Heart left ventricle (tissue), 13 donors: ENCODE measurements at regions not wholly inside any gene's neighbourhood (a gene's known extent, or its start where the extent isn't known, plus 50 kb on each side); places are given as distances from the start of the nearest gene placed in this dataset.

Experiments
- CTCF ChIP-seq, 12 donors: fragments of 200-600 bp; sonication (generic) in 4 of 12; IDR thresholded peaks; one replicate each; pipeline versions ENCODE4 v1.5.0 to v1.8.0; 2018 to 2022; ENCODE audit warnings: antibody characterized with exemption in 12 of 12, mild to moderate bottlenecking in 5 of 12
- POLR2A ChIP-seq, 2 donors: fragments of 450-650 bp; IDR thresholded peaks; one replicate each; pipeline ENCODE4 v1.6.1; 2017; ENCODE audit warnings: antibody characterized with exemption in 2 of 2, mild to moderate bottlenecking in 2 of 2, moderate library complexity in 2 of 2
- donor health status: ischemic (EF 13 %, LVEDD 7.1; RV severe dilation, severe dysfunction).
- donor health status: DM: no; HTN: yes; CAD: no.
- donor health status: DM: no; HTN: no; CAD: no.
- donor health status: ischemic (EF 25% LVEDD 6.9; RV normal size, moderate dysfunction).
- donor health status: ischemic (EF 25% LVEDD 5.7; RV mildly dilated, moderate dysfunction).
- donor health status: ischemic (EF 35%, LVEDD 5.7; RV mildly dilated, moderate dysfunction).
- donor health status: nonischemic (EF 11% LVEDD 7.7; RV severe dilation, severe dysfunction).
- donor health status: DM: yes; HTN: yes; CAD: no.
- donor health status: PGD.
- donor health status: ischemic (EF 29% LVEDD 5.4; RV normal size, mild dysfunction).
- donor health status: nonischemic (EF 23%, LVEDD 6.1; RV moderate dilation, normal function).

GRCh38 chr1:70842562-70842961 is 205.1 kb downstream of the PTGER3 start:
- no peak for TF ChIP-seq CTCF (IDR thresholded peaks at IDR 0.05)
- no peak for TF ChIP-seq POLR2A (IDR thresholded peaks at IDR 0.05)
